ENCODE measurements at regions not wholly inside any gene's neighbourhood (a gene's known extent, or its start where the extent isn't known, plus 50 kb on each side); places are given as distances from the start of the nearest gene placed in this dataset.

- TF ChIP-seq CTCF (optimal IDR thresholded peaks at IDR 0.05 in 1 of 3, IDR thresholded peaks at IDR 0.05 in 1 of 3, conservative IDR thresholded peaks at IDR 0.05 in 1 of 3; ENCODE audit: extremely low read depth in 1 of 3, insufficient read depth in 2 of 3, low read length in 3 of 3) (no peak), EZH2 (IDR thresholded peaks at IDR 0.05; ENCODE audit: low read length) (no peak)
Observed at GRCh38 chr20:57897891-57898290, 188.1 kb upstream of the PMEPA1 start.
